NCI-H2196 treated with DMSO at 0.1 percent for 48 hours (cell line): ENCODE measurements at regions not wholly inside any gene's neighbourhood (a gene's known extent, or its start where the extent isn't known, plus 50 kb on each side); places are given as distances from the start of the nearest gene placed in this dataset.

Source experiments
- DNase-seq: peaks from one replicate; lab custom pipeline; 2025; ENCODE audit not compliant: unreplicated experiment; lab: John Stamatoyannopoulos, UW

GRCh38 chr3:180332608-180333007, 269.4 kb upstream of the TTC14 start:
- no peak for DNase-seq

DNA sequence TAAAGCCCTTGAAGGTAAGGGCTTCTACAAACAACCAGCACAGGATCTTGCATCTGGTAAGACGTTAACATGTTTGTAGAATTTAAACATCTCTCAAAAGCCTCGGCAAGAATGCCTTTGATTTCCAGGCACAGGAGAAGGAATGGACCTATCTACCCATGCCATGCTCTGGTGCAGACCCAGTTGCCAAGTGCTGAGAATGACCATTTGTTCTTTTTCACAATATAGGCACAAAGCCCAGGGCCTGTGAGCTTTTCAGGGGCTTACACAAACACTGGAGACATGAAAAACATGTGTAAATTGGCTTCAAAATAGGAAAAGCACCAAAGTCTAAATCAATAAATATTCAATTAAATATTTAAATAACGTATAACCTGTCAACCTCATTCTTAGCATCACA, 266.9 kb upstream of the TTC14 start:
- no peak for DNase-seq

- DNase-seq: no peak
Measured at GRCh38 chr3:180340395-180340794, 261.6 kb upstream of the TTC14 start.

- DNase-seq: no peak
Measured at GRCh38 chr3:180341516-180341915, 260.4 kb upstream of the TTC14 start.

DNA sequence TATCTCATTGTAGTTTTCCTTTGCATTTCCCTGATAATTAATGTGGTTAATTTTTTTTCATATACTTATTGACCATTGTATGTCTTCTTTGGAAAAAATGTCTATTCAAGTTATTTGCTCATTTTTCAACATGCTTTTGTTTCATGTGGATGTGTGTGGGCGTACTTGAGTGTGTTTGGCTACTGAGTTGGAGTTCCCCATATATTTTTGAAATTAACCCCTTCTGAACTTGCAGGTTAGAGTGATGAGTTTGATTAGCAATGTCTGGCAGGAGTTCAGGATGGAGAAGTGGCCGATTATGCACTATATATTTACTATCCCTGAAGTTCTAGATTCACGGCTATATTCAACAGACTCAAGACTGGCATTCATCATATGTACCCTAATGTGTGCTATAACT, 250.4 kb upstream of the TTC14 start:
- no peak for DNase-seq

GRCh38 chr3:180352261-180352660, 249.7 kb upstream of the TTC14 start:
- no peak for DNase-seq

- no peak for DNase-seq
Measured at GRCh38 chr3:180354214-180354613, 247.7 kb upstream of the TTC14 start.

GRCh38 chr3:180358179-180358578, 243.8 kb upstream of the TTC14 start:
- DNase-seq: no peak

DNA sequence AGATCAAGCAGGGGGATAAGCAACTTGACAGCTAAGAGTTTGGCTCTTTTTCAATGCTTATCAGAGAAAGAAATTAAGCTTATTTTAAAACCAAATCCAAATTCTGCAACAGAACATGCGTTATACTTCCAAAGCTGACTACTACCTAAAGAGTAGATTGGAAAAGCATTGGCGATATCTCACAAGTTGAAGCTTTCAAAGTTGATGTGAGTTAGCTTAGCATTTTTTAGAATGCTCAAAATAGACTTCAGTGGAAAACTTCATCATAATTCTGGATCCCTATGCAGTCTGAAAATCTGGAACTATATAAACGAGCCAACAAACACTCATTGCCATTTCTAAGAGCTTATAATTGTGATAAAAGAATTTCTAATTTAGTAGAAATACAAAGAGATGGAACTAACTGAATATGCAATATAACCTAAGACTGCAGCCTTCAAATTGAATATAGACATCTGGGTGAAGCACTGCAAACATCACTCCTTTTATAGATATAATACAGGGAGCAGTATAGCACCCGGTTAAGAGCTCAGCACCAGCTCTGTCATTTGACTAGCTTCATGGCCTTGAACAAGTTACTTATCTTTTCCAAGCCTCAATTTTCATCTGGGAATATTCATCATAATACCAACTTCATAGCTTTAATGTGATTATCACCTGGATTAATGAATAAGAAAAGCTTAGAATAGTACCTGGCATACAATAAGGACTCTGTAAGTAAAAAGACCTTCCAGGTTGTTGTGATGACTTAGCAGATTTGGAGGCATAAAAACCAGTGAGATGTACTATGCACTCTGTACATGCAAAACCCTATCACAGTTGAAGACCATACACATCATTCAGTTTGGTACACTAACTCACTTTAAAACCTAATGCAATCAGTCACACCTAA, 242.7 kb upstream of the TTC14 start:
- DNase-seq: no peak

DNA sequence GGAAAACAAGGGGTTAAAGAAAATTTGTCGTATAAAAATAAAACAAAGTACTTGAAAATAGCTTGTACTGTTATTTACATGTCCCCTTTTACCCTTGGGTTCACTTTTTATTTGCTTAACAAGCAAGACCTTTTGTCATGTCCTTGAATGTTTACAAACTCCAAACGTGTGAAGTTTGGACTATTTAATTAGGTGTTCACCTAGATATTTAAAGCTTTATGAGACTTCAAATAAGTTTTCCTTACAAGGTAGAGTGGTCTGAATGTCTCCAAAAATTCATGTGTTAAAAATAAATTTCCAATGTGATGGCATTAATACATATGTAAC, 242.0 kb upstream of the TTC14 start:
- no peak for DNase-seq

DNA sequence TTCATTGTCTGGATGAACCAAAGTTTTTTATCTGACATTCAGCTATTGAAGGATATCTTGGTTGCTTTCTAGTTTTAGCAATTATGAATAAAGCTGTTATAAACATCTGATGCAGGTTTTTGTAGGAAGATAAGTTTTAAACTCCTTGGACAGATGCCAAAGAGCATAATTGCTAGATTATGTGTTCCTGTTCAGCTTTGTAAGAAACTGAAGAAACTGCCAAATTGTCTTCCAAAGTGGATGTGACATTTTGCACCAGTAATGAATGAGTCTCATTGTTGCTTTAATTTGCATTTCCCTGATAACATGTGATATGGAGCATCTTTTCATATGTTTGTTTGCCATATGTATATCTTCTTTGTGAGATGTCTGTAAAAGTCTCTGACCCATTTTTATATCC, 239.9 kb upstream of the TTC14 start:
- no peak for DNase-seq

GRCh38 chr3:180375831-180376230, 226.1 kb upstream of the TTC14 start:
- DNase-seq: no peak

DNA sequence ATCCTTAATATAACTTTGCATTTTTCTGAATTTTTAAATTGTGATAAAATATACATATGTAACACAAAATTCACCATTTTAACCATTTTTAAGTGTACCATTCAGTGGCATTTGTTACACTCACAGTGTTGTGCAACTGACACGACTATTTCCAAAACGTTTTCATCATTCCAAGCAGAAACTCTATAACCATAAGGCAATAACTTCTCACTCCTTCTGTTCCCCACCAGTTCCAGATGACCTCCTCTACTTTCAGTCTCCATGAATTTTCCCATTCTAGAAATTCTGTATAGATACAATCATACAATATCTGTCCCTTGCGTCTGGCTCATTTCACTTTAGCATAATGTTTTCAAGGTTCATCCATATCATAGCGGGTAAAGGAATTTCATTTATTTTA, 223.5 kb upstream of the TTC14 start:
- no peak for DNase-seq

DNA sequence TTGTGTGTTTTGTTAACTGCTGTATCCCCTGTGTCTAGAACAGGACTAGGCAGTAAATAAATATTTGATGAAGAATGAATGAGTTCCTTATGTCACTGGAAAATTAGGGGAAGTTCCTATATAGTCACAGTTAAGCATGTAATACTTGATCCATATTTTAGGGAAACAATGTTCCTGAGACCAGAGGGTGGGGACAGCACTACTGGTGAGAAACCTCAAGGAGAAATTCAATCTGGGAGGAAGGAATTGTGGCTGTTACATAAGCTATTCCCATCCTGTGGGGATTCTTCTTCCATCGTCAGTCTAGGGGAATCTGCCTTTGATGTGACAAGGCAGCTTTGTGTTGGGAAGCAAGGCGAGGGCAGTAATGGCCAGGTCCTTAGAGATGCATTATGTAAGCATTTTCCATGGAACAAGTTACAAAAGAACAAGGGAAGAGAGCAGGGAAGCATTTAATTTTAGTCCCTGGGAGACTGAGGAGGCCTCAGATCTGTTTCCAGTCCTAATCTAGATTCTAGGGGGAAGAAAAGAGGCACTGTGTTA, 219.3 kb upstream of the TTC14 start:
- no peak for DNase-seq

DNA sequence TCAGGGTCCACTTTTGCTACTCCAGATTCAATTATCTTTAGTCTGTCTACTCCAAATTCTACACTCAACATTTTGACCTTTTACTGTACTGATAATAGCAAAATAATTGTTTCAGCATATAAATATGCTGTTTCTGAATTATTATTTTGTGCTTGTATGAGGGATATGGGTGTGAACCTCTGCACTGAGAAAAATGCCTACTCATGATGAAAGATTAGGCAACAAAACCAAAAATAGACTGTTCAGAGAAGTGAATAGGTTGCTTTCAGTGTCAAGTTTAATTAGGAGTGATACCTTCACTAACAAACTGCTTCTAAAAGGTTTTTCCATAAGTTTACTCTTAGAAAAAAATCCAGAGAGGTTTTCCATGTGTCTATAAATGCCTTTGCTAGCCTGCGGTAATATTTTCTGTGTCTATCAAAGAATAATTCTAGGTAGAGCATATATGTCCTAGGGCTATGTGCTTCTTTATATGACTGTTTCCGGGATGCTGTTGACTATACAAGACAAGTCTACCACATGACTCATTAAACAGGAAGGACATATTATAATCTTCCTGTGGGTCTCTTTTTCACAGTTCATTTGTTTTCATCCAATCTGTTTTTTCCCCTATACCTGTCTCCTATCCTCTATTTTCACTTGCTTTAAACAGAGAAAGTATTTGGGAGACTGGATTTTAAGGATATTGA, 218.5 kb upstream of the TTC14 start:
- no peak for DNase-seq

- DNase-seq: no peak
Measured at GRCh38 chr3:180390313-180390712, 211.7 kb upstream of the TTC14 start.

- DNase-seq: no peak
Measured at GRCh38 chr3:180391001-180391400, 211.0 kb upstream of the TTC14 start.

- no peak for DNase-seq
Measured at GRCh38 chr3:180401226-180401625, 200.7 kb upstream of the TTC14 start.

GRCh38 chr3:180402471-180403073, 199.4 kb upstream of the TTC14 start:
- no peak for DNase-seq

- no peak for DNase-seq
Measured at GRCh38 chr3:180403156-180403555, 198.8 kb upstream of the TTC14 start.

GRCh38 chr3:180408654-180409053, 193.3 kb upstream of the TTC14 start:
- no peak for DNase-seq

- DNase-seq: no peak
Measured at GRCh38 chr3:180409170-180409569, 192.8 kb upstream of the TTC14 start.
